HG03521 (cell line): ENCODE measurements at regions not wholly inside any gene's neighbourhood (a gene's known extent, or its start where the extent isn't known, plus 50 kb on each side); places are given as distances from the start of the nearest gene placed in this dataset.

Source experiments
- ATAC-seq: cut with Tn5 transposase; IDR thresholded peaks from one replicate; pipeline ENCODE4 v1.9.1; 2021; ENCODE audit warnings: mild to moderate bottlenecking, moderate library complexity; ENCODE audit not compliant: unreplicated experiment

GRCh38 chr13:72456486-72456885, 270.9 kb downstream of the MZT1 start:
- no peak for ATAC-seq

DNA sequence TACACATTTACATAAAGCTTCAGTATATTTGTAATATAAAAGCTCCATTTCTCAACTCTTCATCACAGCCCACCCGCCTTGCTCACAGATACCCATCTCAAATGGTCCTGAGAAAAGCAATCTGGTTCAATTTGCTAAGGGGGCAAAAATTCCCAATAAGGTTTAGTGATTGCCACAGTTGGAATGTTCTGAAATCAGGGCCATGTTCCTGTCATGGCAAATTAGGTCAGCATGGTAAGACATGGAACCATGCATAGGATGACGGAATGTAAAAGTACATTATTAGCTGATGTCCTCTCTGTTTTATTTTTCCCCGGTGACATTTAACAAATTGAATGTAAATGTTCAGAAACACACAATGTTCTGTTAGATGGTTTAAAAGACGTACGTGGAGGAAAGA, 274.3 kb downstream of the MZT1 start:
- no peak for ATAC-seq

GRCh38 chr13:72448082-72448481, 279.3 kb downstream of the MZT1 start:
- no peak for ATAC-seq

- ATAC-seq = no peak
Measured at GRCh38 chr13:72444999-72445398, 282.4 kb downstream of the MZT1 start.

- no peak for ATAC-seq
Measured at GRCh38 chr13:72437458-72437857, 290.0 kb downstream of the MZT1 start.

DNA sequence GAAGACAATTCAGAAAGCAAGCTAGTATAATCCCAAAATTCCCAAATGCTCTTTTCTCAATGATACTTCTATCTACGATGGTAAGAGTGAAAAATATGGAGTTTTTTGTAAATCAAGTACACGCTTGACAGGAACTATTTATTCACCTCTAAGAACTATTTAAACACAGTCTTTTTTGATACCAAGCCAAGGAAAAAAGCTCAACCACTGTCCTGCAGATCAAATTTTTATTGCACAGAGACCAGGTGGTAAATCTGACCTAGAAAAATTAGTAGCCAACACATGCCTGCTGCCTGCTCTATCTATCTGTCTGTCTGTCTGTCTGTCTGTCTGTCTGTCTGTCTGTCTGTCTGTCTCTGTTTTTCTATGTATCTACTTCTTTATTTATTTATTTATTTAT, 292.2 kb downstream of the MZT1 start:
- ATAC-seq = no peak

DNA sequence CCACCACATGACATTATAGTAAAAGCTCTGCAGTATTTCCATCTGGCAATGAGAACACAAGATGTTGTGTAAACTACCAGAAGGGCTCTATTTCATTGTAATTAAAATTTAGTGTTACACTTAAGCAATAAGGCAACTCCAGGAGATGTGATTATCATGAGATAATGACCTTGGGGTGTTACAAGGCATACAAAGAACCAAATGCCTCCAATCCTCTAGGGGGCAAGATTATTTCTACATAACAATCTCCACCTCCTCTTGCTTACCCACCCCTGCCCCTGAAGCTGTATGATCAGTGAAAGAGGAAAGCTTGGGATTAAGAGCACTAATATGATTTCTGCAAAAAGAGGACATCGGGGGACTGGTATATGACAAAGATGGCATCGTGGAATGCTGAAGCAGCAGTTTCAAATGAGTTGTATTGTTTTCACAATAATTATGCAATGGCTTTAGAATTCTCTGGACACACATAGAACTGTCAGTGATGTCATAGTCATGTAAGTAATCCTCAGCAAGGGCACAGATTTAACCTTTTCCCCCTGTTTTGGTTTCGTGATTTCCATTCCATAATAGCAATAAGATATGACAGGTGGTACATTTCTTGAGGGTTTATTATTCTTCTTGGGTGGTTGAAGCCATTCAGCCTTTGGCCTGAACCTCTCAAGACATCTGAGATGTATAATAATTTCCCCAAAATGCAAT, 295.3 kb downstream of the MZT1 start:
- no peak for ATAC-seq

DNA sequence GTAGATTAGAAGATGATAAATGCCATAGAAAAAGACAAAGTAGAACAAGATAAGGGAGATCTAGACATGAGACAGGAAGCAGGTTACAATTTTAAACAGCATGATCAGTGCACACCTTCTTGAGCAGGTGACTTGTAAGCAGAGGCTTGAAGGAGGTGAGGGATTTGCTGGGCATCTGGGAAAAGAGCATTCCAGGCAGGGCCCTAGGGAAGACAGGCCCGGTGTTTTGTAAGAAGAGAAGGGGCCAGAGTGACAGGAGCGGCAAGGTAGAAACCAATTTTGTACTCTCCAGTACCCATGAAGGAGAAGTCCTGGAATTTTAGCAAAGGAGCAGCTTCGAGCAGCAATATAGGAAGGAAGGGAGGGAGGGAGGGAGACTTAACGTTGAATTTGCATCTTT, 296.5 kb downstream of the MZT1 start:
- ATAC-seq = no peak

DNA sequence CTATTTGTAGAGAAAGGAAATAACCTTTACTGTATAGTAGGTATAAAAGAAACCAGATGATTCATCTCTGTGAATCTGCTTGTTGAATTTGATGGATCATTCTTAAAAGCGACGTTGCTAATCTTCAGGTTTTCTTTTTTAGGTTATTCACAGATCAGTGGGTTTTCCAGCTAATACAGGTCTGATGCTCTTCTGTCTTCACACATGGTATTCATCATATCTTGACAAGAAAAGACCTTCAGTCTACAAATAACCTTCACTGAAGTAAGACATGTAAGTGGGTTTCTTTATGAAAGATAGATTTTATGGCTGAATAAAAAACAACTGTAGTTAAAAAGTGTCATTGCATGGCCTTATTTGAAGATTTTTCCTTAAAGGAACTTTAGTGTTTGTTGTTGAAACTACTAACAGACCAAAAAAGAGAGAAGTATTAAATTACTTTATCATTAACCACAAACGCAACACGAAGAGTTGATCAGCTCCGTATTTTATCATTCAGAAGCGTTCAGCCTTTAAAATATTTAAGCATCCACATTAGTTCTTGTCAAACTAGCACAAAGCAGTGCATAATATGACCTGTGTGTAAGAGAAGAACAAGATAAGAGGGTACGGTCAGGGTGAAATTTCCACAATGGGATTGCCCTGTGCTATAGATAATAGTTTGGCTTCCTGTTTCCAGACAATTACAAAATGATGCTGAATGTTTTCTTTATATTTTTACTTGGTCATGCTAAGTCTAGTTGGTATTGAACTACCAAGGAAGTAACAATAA, 299.5 kb downstream of the MZT1 start:
- ATAC-seq = no peak

- no peak for ATAC-seq
Measured at GRCh38 chr13:72424059-72424458, 303.4 kb downstream of the MZT1 start.

GRCh38 chr13:72415817-72416216, 311.6 kb downstream of the MZT1 start:
- no peak for ATAC-seq

DNA sequence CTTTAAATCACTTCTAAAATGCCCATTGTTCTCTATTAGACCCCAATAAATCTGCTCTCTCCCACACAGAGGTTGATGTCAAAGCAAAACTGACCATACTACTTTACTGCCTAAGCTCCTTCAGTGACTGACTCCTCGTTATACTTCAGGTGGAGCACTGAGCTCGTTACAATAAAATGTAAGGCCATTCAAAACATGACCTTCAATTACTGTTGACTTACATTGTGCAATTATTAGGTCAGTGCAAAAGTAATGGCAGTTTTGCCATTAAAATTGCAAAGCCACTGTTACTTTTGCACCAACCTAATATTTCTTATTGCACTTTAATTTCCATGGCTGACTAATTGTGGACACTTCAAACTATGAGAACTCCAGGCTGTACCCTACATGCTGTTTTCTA, 314.9 kb downstream of the MZT1 start:
- ATAC-seq = no peak

GRCh38 chr13:72405441-72405840, 322.0 kb downstream of the MZT1 start:
- ATAC-seq = no peak

DNA sequence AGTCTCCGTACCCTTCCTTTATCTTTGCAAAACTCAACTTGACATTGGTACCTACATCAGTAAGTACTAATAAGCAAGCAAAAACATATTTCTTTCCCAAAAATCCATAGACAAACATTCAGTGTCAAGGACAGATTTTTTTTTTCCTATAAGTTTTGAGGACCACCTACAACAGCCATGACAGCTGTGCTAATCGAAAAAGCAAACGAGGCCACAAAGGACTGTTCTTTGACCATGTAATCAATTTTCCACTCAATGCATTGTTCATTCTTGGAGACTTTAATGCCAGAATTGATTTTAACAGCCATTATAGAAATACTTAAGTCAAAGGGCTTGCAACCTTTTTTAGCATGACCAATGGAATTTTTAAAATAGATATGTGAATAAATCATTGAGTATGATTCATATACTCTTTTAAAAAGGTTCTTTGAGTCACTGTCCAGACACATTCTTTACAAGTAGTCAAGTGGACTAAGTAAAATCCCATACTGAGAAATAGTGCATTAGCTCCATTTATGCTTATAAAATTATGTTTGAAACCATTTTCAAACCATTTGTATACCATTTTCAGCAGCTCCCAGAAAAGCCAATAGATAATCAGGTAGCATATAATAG, 323.9 kb downstream of the MZT1 start:
- ATAC-seq = no peak

GRCh38 chr13:72400856-72401255, 326.6 kb downstream of the MZT1 start:
- no peak for ATAC-seq

GRCh38 chr13:72399351-72399750, 328.1 kb downstream of the MZT1 start:
- no peak for ATAC-seq

DNA sequence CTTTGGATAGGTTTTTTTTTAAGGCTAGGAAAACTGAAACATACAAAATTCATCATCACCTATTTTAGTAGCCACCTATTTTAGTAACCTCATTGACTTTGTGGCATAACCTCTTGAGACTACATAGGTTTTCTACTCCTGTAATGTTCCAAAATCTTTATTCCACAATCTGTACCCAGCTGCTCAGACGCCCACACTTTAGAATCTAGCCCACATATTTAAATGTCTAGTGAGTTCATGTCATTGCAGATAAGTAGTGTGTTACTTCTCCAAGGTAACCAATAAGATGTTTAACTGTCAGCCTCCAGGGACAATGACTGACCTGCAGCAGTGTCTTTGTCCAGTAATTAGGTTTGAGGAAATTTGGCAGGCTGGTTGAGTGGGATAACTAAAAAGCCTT, 330.2 kb downstream of the MZT1 start:
- ATAC-seq = no peak

DNA sequence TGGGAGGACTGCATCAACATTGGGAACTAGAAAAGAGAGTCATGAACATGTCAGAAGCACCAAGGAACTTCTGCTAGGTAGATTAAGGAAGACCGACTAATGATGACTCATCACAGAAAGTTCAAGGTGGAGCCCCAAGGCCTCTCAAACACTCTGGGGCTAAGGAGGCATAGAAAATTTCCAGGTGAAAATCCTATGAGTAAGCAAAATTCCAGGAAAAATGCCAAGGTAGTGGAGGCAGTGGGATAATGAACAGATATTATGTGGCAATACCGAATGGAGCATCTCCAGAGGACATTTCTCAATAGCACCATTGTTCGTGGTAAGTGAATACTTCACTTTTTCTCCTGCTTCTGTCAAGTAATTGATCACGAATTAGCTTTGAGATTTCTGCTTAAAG, 336.5 kb downstream of the MZT1 start:
- ATAC-seq = no peak

- ATAC-seq = no peak
Measured at GRCh38 chr13:72386138-72386684, 341.2 kb downstream of the MZT1 start.

- no peak for ATAC-seq
Measured at GRCh38 chr13:72384879-72385278, 342.6 kb downstream of the MZT1 start.

GRCh38 chr13:72384186-72384823, 343.1 kb downstream of the MZT1 start:
- ATAC-seq = no peak
